ENCODE measurements at regions not wholly inside any gene's neighbourhood (a gene's known extent, or its start where the extent isn't known, plus 50 kb on each side); places are given as distances from the start of the nearest gene placed in this dataset.

- H3K9me2 ChIP-seq (replicated peaks; ENCODE audit: low read depth, low read length), result no peaks in the 10 kb centered on the region
- H3K79me2 ChIP-seq (ENCODE audit: insufficient read depth, low read length), result no peaks in the 10 kb centered on the region
- H3K4me3 ChIP-seq (ENCODE audit: low read length, poor library complexity, severe bottlenecking), result no peak overlapping the region
- no peaks in the 10 kb centered on the region for H3K27me3 ChIP-seq (ENCODE audit: insufficient read depth, low read length, poor library complexity, severe bottlenecking)
- no peak overlapping the region for H3K9ac ChIP-seq (ENCODE audit: low read depth, low read length, poor library complexity, severe bottlenecking)
- no peak overlapping the region for H2AFZ ChIP-seq (ENCODE audit: low read length)
- H3K4me2 ChIP-seq (ENCODE audit: low read depth, low read length, poor library complexity, severe bottlenecking), result no peak overlapping the region
- no peaks in the 10 kb centered on the region for H4K20me1 ChIP-seq (ENCODE audit: insufficient read depth, low read length, poor library complexity, severe bottlenecking)
- H3F3A ChIP-seq (ENCODE audit: low read depth), result no peaks in the 10 kb centered on the region
- H3K9me3 ChIP-seq (ENCODE audit: insufficient read depth, low read depth, low read length), result no peaks in the 10 kb centered on the region
- H3K36me3 ChIP-seq (ENCODE audit: insufficient read depth, low read length), result no peaks in the 10 kb centered on the region
- TF ChIP-seq CTCF (conservative IDR thresholded peaks at IDR 0.05; ENCODE audit: low read length) (no peak), EZH2phosphoT487 (IDR thresholded peaks at IDR 0.05; ENCODE audit: borderline replicate concordance) (no peak)
- no peaks in the 10 kb centered on the region for H3K4me1 ChIP-seq (ENCODE audit: insufficient read depth, low read length, poor library complexity, severe bottlenecking)
Observed at GRCh38 chr2:75801234-75801982, 90.7 kb upstream of the GCFC2 start.

GRCh38 chr2:75800456-75800855 is 89.7 kb upstream of the GCFC2 start:
- H4K20me1 ChIP-seq (ENCODE audit: insufficient read depth, low read length, poor library complexity, severe bottlenecking), result no peaks in the 10 kb centered on the region
- H3K36me3 ChIP-seq (ENCODE audit: insufficient read depth, low read length), result no peaks in the 10 kb centered on the region
- H3K79me2 ChIP-seq (ENCODE audit: insufficient read depth, low read length), result no peaks in the 10 kb centered on the region
- no peaks in the 10 kb centered on the region for H3K4me1 ChIP-seq (ENCODE audit: insufficient read depth, low read length, poor library complexity, severe bottlenecking)
- no peaks in the 10 kb centered on the region for H3F3A ChIP-seq (ENCODE audit: low read depth)
- no peaks in the 10 kb centered on the region for H3K9me2 ChIP-seq (replicated peaks; ENCODE audit: low read depth, low read length)
- H2AFZ ChIP-seq (ENCODE audit: low read length), result no peak overlapping the region
- H3K4me2 ChIP-seq (ENCODE audit: low read depth, low read length, poor library complexity, severe bottlenecking), result no peak overlapping the region
- H3K9ac ChIP-seq (ENCODE audit: low read depth, low read length, poor library complexity, severe bottlenecking), result no peak overlapping the region
- no peaks in the 10 kb centered on the region for H3K27me3 ChIP-seq (ENCODE audit: insufficient read depth, low read length, poor library complexity, severe bottlenecking)
- no peaks in the 10 kb centered on the region for H3K9me3 ChIP-seq (ENCODE audit: insufficient read depth, low read depth, low read length)
- H3K4me3 ChIP-seq (ENCODE audit: low read length, poor library complexity, severe bottlenecking), result no peak overlapping the region
- no peak for TF ChIP-seq CTCF (conservative IDR thresholded peaks at IDR 0.05; ENCODE audit: low read length)
- no peak for TF ChIP-seq EZH2phosphoT487 (IDR thresholded peaks at IDR 0.05; ENCODE audit: borderline replicate concordance)

GRCh38 chr2:75799859-75800258 is 89.1 kb upstream of the GCFC2 start:
- Histone ChIP-seq H3F3A (ENCODE audit: low read depth) (no peaks in the 10 kb centered on the region), H3K27me3 (ENCODE audit: insufficient read depth, low read length, poor library complexity, severe bottlenecking) (no peaks in the 10 kb centered on the region), H2AFZ (ENCODE audit: low read length) (no peak overlapping the region), H3K9me2 (replicated peaks; ENCODE audit: low read depth, low read length) (no peaks in the 10 kb centered on the region), H3K9me3 (ENCODE audit: insufficient read depth, low read depth, low read length) (no peaks in the 10 kb centered on the region), H3K79me2 (ENCODE audit: insufficient read depth, low read length) (no peaks in the 10 kb centered on the region), H3K4me1 (ENCODE audit: insufficient read depth, low read length, poor library complexity, severe bottlenecking) (no peaks in the 10 kb centered on the region), H3K9ac (ENCODE audit: low read depth, low read length, poor library complexity, severe bottlenecking) (no peak overlapping the region), H3K4me2 (ENCODE audit: low read depth, low read length, poor library complexity, severe bottlenecking) (no peak overlapping the region), H3K4me3 (ENCODE audit: low read length, poor library complexity, severe bottlenecking) (no peak overlapping the region), H4K20me1 (ENCODE audit: insufficient read depth, low read length, poor library complexity, severe bottlenecking) (no peaks in the 10 kb centered on the region), H3K36me3 (ENCODE audit: insufficient read depth, low read length) (no peaks in the 10 kb centered on the region)
- TF ChIP-seq CTCF (conservative IDR thresholded peaks at IDR 0.05; ENCODE audit: low read length) (no peak), EZH2phosphoT487 (IDR thresholded peaks at IDR 0.05; ENCODE audit: borderline replicate concordance) (no peak)
